GM21619 (cell line): ENCODE measurements at regions not wholly inside any gene's neighbourhood (a gene's known extent, or its start where the extent isn't known, plus 50 kb on each side); places are given as distances from the start of the nearest gene placed in this dataset.

Experiments used
- ATAC-seq: cut with Tn5 transposase; IDR thresholded peaks from one replicate; pipeline ENCODE4 v1.9.1; 2021; ENCODE audit not compliant: unreplicated experiment

DNA sequence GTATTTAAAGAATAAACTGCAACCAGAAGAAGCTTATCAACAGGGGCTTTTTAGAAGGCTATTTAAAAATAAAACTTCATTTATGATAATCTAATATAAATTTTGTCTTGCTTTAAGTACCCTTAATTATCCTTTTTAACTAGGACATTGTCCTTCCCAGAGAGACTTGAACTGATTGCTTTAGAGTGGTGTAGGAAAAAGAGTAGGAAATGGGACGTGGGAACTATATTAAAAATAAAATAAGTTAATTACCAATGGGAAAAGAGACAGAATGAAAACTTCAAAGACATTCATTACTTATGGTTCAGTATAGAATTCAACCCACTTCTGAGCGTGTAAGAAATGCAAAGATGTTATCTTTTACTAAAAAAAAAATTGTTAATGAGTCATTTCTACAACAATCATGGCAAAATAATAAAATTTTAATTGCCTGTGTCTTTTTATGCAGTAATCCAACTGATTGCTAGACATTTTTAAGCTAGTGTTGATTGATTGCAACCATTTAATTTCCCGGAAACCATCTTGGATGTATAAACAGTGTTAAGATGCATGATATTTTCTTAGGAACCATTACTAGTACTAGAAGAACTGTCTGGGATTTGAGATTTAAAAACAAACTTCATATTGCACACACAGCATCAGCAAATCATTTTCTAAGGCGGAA, 298.8 kb upstream of the UMPS start:
- no peak for ATAC-seq

DNA sequence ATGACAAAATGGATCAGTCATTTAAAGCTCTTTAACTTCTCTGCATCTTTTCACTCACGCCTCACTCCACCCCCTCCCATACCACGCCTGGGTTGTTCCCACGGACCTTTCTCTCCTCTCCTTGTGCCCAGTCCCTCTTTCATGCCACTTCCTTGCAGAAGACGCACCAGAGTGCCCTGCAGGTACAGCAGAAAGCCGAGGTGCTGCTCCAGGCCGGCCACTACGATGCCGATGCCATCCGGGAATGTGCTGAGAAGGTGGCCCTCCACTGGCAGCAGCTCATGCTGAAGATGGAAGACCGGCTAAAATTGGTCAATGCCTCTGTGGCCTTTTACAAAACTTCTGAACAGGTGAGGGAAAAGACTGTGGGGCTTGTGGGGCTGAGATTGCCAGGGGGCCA, 296.1 kb upstream of the UMPS start:
- ATAC-seq: no peak

DNA sequence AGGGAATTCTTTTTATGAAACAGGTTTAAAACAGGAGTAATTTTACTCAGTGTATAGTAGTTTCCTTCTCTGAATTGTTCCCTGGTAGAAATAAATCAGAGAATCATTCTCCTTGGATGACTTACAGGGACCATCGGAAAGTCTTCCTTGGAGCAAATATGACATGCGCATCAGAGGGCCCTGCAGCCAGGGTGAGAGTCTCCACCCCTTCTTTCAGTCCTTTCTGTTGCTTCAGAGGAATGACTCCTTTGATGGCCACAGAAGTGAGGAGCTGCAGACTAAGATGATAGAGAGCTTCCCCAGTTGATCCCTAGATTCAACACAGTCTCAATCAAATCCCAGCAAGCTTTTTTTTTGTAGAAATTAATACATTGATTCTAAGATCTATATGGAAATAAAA, 294.8 kb upstream of the UMPS start:
- ATAC-seq: no peak

DNA sequence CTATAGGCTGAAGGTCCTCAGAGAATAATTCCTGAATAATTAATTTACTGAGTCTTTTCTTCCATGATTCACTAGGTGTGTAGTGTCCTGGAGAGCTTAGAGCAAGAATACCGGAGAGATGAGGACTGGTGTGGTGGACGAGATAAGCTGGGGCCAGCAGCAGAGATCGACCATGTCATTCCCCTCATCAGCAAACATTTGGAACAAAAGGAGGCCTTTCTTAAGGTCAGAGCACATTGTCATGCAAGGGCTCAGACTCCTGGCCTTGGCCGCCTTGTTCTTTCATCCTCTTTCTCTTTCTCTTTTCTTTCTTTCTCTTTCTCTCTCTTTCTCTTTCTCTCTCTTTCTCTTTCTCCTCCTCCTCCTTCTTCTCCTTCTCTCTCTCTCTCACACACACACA, 291.4 kb upstream of the UMPS start:
- ATAC-seq: no peak

- ATAC-seq: no peak
These were observed 290.6 kb upstream of the UMPS start for GRCh38 chr3:124439603-124440002.

DNA sequence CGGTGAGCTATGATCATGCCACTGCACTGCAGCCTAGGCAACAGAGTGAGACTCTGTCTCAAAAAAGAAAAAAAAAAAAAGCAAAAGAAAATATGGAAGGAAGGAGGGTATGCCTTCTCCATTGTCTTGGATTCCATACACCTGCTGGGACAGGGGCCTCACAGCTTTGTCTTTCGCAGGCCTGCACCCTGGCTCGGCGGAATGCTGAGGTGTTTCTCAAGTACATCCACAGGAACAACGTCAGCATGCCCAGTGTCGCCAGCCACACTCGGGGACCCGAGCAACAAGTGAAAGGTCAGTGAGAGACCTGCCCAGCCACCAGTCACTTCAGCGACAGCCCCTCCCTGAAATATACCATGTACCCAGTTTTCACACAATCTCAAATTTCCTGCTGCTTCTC, 288.5 kb upstream of the UMPS start:
- ATAC-seq: no peak

- no peak for ATAC-seq
These were observed 287.8 kb upstream of the UMPS start for GRCh38 chr3:124442463-124442862.

GRCh38 chr3:124443446-124443845, 286.8 kb upstream of the UMPS start:
- no peak for ATAC-seq

DNA sequence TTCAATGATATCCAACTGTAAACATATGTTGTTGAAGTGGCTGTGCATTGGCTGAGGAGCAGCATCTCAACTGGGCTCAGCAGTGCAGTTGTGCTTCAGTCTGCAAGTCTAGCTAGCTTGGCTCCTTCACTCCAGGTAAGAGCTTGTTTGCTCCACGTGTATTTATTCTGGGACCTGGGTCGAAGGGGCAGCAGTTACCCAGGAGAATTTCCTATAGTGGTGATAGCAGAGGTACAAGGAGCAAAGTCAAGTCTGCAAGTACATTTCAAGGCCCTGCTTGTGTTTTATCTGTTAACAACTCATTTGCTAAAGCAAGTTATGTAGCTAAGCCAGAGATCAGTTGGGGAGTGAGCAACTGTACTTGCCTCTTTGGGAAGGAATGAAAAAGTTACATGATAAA, 286.2 kb upstream of the UMPS start:
- no peak for ATAC-seq

DNA sequence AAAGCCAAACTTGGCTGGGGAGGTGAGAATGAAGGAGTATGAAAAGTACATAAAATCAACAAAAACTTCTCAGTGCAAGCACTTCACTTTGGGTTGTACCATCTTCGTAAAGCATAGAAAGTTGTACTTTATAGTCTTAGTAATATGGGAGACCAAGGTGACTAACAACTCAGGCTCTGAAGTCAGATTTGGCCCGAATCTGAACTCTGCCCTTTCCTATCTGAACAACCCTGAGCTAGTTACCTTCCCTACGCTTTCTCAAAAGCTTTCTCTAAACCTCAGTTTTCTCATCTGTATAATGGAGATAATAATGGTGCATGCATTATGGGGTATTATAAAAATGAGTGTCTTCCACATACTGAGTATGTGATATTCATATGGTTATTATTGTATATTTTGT, 285.4 kb upstream of the UMPS start:
- ATAC-seq: no peak

DNA sequence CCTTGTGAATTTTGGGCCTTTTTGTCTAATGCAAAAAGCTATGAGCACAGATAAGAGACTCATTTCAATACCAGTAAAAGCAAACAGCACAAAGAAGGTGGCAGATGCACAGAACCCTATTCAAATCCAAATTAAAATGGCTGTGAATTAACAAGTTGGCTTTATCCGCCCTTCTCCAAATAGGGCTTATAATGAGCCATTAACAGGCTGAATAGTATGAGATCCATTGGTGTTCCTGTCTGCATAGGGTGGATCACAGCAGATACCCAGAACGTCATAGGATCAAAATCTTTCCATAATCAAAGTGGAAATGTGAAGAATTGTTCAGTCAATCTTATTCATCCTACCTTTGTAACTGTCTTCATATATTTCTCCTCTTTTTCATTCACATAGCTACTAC, 282.4 kb upstream of the UMPS start:
- no peak for ATAC-seq

- no peak for ATAC-seq
These were observed 281.3 kb upstream of the UMPS start for GRCh38 chr3:124448954-124449353.

- no peak for ATAC-seq
These were observed 279.9 kb upstream of the UMPS start for GRCh38 chr3:124450366-124450765.

DNA sequence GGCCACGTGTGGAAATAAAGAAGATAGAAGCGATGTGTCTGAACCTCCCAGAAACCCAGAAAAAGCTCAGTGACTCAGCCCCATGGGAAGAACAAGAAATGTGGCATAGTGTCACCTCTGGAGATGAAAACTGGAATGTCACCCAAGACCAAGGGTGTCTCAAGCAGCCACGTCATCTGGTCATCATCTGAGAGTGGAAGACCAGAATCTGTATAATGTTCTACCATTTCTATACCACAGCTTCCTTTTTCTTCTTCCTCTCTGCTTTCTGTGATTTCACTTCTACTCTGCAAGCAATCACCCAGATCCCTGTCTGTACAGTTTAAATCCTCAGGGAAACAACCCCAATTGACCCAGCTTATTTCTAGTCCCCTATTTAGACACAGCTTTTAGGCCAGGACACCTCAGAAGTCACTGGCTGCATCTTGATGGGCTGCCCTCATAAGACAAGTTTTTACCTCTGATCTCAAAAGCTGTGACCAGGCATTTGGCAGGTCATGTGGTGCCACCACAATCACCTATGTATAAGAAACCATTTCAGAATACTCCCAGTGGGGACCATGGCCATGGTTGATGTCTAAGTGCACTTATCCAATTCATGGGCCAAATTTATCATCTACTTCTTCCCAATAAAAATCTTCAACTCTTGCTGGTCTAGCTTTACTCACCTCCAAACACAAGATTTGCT, 278.5 kb upstream of the UMPS start:
- peak; percentile 84 for ATAC-seq

DNA sequence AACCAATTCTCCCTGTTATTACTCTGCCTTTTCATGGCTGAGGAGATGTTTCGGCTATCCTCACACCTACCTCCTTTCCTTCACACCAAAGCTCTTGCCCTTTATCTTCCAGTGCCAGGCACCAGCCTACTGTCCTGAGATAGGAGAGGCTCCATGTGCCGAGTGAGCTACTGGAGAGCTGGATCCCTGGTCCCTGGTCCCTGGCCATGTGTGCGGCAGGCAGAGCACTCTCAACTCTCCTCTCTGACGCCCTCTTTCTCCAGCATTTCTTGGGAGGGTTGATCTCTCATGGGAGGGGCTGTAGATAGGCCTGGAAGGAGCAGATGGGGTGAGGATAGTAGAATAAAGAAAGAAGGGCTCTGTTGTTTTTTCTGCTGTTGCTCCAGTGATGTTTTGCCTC, 277.1 kb upstream of the UMPS start:
- ATAC-seq: no peak

DNA sequence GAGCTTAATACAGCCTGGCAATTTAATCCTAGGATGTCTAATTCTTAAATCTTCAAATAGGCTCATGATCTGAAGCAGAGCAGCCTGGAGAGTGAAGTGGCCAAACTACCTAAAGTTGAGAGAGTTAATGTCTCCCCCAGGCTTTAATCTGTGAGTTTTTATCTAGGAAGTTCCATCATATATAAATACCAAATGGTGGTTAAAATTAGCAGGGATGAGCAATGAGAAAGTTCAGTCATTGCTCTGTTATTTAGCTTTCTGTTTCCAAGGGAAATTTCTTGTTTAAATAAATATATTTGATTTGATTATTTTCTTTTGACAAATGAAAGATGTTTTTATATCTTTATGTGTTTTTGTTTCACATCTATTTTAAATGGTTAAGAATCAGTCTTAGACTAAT, 274.4 kb upstream of the UMPS start:
- no peak for ATAC-seq

DNA sequence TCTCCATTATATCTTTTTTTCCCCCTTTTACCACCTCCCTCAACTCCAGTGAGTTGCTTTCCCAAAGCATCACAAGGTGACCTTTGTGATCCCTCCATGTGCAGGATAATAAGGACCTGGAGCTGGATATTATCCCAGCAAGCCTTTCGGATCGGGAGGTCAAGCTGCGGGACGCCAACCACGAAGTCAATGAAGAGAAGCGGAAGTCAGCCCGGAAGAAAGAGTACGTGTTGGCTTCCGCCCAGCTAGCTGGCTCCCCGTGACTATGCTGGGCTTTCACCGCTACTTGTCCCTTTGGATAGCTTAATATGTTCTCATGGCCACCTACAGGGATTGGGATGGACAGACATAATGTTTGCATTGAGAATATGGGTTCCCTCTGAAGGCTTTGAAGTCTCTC, 273.7 kb upstream of the UMPS start:
- no peak for ATAC-seq

DNA sequence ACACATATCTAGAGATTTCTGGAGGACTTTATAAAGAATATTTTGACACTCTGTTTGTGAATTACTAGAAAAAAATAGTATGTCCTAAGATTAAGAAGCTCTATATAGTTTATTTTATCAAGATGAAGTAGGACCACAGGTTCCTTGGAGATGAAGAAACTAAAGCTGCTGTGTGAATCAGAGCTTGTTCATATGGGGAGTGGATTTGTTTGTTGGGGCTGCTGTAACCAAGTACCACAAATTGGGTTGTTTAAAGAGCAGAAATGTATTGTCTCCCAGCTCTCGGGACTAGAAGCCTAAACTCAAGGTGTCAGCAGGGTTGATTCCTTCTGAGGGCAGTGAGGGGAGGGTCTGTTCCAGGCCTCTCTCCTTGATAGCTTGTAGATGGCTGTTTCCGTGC, 270.6 kb upstream of the UMPS start:
- ATAC-seq: no peak

DNA sequence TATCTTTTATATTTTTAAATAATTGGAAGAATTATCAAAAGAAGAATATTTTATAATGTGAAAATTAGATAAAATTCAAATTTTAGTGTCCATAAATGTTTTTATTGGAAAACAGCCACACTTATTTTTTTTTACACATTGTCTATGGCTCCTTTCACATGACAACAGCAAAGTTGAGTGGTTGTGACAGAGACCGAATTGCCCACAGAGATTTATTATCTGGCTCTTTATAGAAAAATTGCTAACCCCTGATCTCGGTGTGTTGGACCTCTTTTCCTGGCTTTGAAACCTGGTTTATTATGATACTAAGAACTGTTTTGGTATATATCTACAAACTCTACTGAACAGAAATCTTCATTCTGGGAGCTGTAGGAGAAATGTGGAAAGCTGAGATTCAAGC, 269.1 kb upstream of the UMPS start:
- ATAC-seq: no peak

DNA sequence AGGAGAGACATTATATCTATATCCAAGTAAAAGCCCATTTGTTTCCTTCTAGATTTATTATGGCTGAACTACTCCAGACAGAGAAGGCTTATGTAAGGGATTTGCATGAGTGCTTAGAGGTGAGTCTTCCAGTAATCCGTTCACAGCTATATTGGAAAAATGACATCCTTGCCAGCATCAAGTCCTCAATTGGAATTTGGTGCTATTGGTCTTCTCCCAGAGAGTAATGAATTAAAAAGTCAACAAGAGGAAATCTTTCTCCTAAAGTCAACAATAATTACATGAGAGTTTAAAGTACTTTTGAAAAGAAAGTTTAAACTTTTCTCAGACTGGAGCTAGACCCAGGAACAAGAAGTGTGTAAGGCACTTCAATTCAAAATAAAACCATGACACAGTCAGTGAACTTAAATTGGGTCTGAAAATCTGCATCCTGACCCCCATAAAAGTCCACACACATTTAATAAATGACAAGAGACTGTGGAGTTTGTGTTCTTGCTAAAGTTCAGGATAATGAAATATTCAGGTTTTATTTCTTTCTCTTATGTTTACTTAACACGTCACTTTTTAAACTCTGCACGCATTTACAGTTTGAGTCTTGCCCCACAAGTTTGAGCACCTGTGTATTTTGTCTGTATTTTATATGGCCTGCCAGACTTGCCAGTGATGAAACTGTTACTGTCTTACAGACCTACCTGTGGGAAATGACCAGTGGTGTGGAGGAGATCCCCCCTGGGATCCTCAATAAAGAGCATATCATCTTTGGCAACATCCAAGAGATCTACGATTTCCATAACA, 268.2 kb upstream of the UMPS start:
- no peak for ATAC-seq

GRCh38 chr3:124463234-124463633, 267.0 kb upstream of the UMPS start:
- no peak for ATAC-seq
